Neuronal stem cell (in vitro differentiated cells): ENCODE measurements at regions not wholly inside any gene's neighbourhood (a gene's known extent, or its start where the extent isn't known, plus 50 kb on each side); places are given as distances from the start of the nearest gene placed in this dataset.

ENCODE experiments used
- DNase-seq: peaks from one replicate; pipeline ENCODE4 v3.0.0-alpha.2; 2013; ENCODE audit warnings: low spot score
- H2AFZ ChIP-seq: one replicate; pipeline ENCODE4 v1.6.1; 2013; ENCODE audit warnings: mild to moderate bottlenecking, low read length, inconsistent platforms
- H2AK5ac ChIP-seq: 2 replicates; pipeline ENCODE4 v1.6.1; 2013; ENCODE audit warnings: low read depth, mild to moderate bottlenecking, inconsistent platforms, low read length, moderate library complexity, mixed read lengths
- H2BK120ac ChIP-seq: 2 replicates; pipeline ENCODE4 v1.6.1; 2013; ENCODE audit warnings: low read depth, mild to moderate bottlenecking, inconsistent platforms, low read length, moderate library complexity, mixed read lengths
- H2BK12ac ChIP-seq: one replicate; pipeline ENCODE4 v1.6.1; 2013; ENCODE audit warnings: low read length, inconsistent platforms
- H2BK15ac ChIP-seq: 2 replicates; pipeline ENCODE4 v1.6.1; 2013; ENCODE audit warnings: mild to moderate bottlenecking, low read length, inconsistent platforms, mixed read lengths
- H2BK5ac ChIP-seq: one replicate; pipeline ENCODE4 v1.6.1; 2013; ENCODE audit warnings: inconsistent platforms, mild to moderate bottlenecking, low read length, moderate library complexity
- H3K14ac ChIP-seq: one replicate; pipeline ENCODE4 v1.6.1; 2013; ENCODE audit warnings: low read length, inconsistent platforms
- H3K18ac ChIP-seq: 2 replicates; pipeline ENCODE4 v1.6.1; 2013; ENCODE audit warnings: low read length, inconsistent platforms
- H3K23ac ChIP-seq: 2 replicates; pipeline ENCODE4 v1.6.1; 2013; ENCODE audit warnings: low read depth, mild to moderate bottlenecking, mixed read lengths, low read length, inconsistent platforms; ENCODE audit not compliant: poor library complexity
- H3K27ac ChIP-seq: replicated peaks from 3 replicates; pipeline ENCODE4 v1.5.1; 2013; ENCODE audit warnings: low read length, inconsistent platforms
- H3K27me3 ChIP-seq, 3 experiments: 2 replicates each; pipeline ENCODE4 v1.6.1; 2013; ENCODE audit warnings: low read length in 3 of 3, mild to moderate bottlenecking in 2 of 3, inconsistent platforms in 1 of 3, low read depth in 1 of 3, mixed read lengths in 1 of 3, moderate library complexity in 1 of 3; ENCODE audit not compliant: control insufficient read depth in 3 of 3, insufficient read depth in 3 of 3
- H3K36me3 ChIP-seq, 2 donors: replicated peaks in 1 of 2; 2 replicates each; pipeline ENCODE4 v1.6.1; 2013; ENCODE audit warnings: low read length in 2 of 2; ENCODE audit not compliant: control insufficient read depth in 2 of 2, insufficient read depth in 2 of 2
- H3K4ac ChIP-seq: 2 replicates; pipeline ENCODE4 v1.6.1; 2013; ENCODE audit warnings: inconsistent platforms, mild to moderate bottlenecking, low read length, moderate library complexity
- H3K4me1 ChIP-seq, 2 donors: 1 replicate in 1 of 2; 2 replicates in 1 of 2; pipeline ENCODE4 v1.6.1; 2013; ENCODE audit warnings: low read length in 2 of 2, low read depth in 1 of 2; ENCODE audit not compliant: control insufficient read depth in 2 of 2, insufficient read depth in 1 of 2
- H3K4me2 ChIP-seq: one replicate; pipeline ENCODE4 v1.6.1; 2013; ENCODE audit warnings: mild to moderate bottlenecking, low read length, inconsistent platforms; ENCODE audit not compliant: insufficient read depth, poor library complexity, severe bottlenecking
- H3K4me3 ChIP-seq, 2 donors: 2 replicates each; pipeline ENCODE4 v1.5.1; 2013; ENCODE audit warnings: low read length in 2 of 2, mild to moderate bottlenecking in 2 of 2, inconsistent platforms in 1 of 2, moderate library complexity in 1 of 2
- H3K79me1 ChIP-seq: one replicate; pipeline ENCODE4 v1.6.1; 2013; ENCODE audit warnings: low read depth, mild to moderate bottlenecking, inconsistent platforms, low read length, moderate library complexity
- H3K9ac ChIP-seq: one replicate; pipeline ENCODE4 v1.6.1; 2013; ENCODE audit warnings: mild to moderate bottlenecking, low read depth, low read length, inconsistent platforms; ENCODE audit not compliant: poor library complexity
- H3K9me3 ChIP-seq, 2 donors: replicated peaks in 1 of 2; 2 replicates each; pipeline versions ENCODE3 to v1.6.1; 2013; ENCODE audit warnings: low read length in 2 of 2, mild to moderate bottlenecking in 2 of 2, inconsistent platforms in 1 of 2, low read depth in 1 of 2, mixed read lengths in 1 of 2, moderate library complexity in 1 of 2; ENCODE audit not compliant: control insufficient read depth in 2 of 2, insufficient read depth in 1 of 2
- H4K8ac ChIP-seq: one replicate; pipeline ENCODE4 v1.6.1; 2013; ENCODE audit warnings: low read depth, mild to moderate bottlenecking, inconsistent platforms, low read length, moderate library complexity
- H4K91ac ChIP-seq: one replicate; pipeline ENCODE4 v1.6.1; 2013; ENCODE audit warnings: low read length, low read depth, mild to moderate bottlenecking, inconsistent platforms; ENCODE audit not compliant: poor library complexity
- WGBS, 2 donors: extraction: QIAGEN DNeasy Blood & Tissue Kit; methylation state at CpG; one replicate each; pipeline ENCODE4 v1.1.7; 2013; ENCODE audit warnings: missing lambda C conversion rate in 2 of 2, mixed read lengths in 1 of 2; ENCODE audit not compliant: insufficient read length in 2 of 2, insufficient replicate concordance in 1 of 2; ENCODE audit errors: extremely low coverage in 2 of 2; 5-methylcytosine and 5-hydroxymethylcytosine counted together

- no peak overlapping the region for H4K8ac ChIP-seq
- peaks cover 0 to 44% (median 9%) of the 10 kb centered on the region in 3 experiments for H3K27me3 ChIP-seq
- no peak overlapping the region for H2BK120ac ChIP-seq
- H2BK12ac ChIP-seq = no peak overlapping the region
- H3K18ac ChIP-seq = no peak overlapping the region
- no peak overlapping the region for H3K9ac ChIP-seq
- H3K9me3 ChIP-seq = no peaks in the 10 kb centered on the region
- H2AK5ac ChIP-seq = no peak overlapping the region
- H3K14ac ChIP-seq = no peak overlapping the region
- no peak overlapping the region for H2BK15ac ChIP-seq
- no peak overlapping the region for H3K4me3 ChIP-seq
- H4K91ac ChIP-seq = no peak overlapping the region
- no CpG with 5 or more reads among the region's 8 CpGs for WGBS, 2 donors
- H3K23ac ChIP-seq = no peak overlapping the region
- H3K4me1 ChIP-seq = peaks cover under 1 to 2% of the 10 kb centered on the region in 2 donors
- no peaks in the 10 kb centered on the region for H3K79me1 ChIP-seq
- no peaks in the 10 kb centered on the region for H3K36me3 ChIP-seq
- no peak overlapping the region for H2BK5ac ChIP-seq
- no peak overlapping the region for H2AFZ ChIP-seq
- H3K4me2 ChIP-seq = no peak overlapping the region
- no peak for DNase-seq
- no peak overlapping the region for H3K4ac ChIP-seq
- no peak overlapping the region for H3K27ac ChIP-seq
Observed at GRCh38 chr7:25944777-25945515, 207.1 kb upstream of the NFE2L3 start.

- no peak overlapping the region for H2BK12ac ChIP-seq
- no peak overlapping the region for H3K14ac ChIP-seq
- H3K4me2 ChIP-seq = no peak overlapping the region
- no peak overlapping the region for H3K9ac ChIP-seq
- no peak overlapping the region for H2AK5ac ChIP-seq
- no peaks in the 10 kb centered on the region for H3K79me1 ChIP-seq
- no peak for DNase-seq
- H2BK120ac ChIP-seq = no peak overlapping the region
- no peak overlapping the region for H4K91ac ChIP-seq
- no peak overlapping the region for H2BK15ac ChIP-seq
- no peak overlapping the region for H3K4me3 ChIP-seq
- no peak overlapping the region for H4K8ac ChIP-seq
- H2BK5ac ChIP-seq = no peak overlapping the region
- H2AFZ ChIP-seq = no peak overlapping the region
- H3K27me3 ChIP-seq = peaks cover 0 to 45% (median 11%) of the 10 kb centered on the region in 3 experiments
- H3K27ac ChIP-seq = no peak overlapping the region
- H3K18ac ChIP-seq = no peak overlapping the region
- no peak overlapping the region for H3K4ac ChIP-seq
- peaks cover 0 to 2% of the 10 kb centered on the region in 2 donors for H3K4me1 ChIP-seq
- no peak overlapping the region for H3K23ac ChIP-seq
- H3K9me3 ChIP-seq = no peaks in the 10 kb centered on the region
- no peaks in the 10 kb centered on the region for H3K36me3 ChIP-seq
Observed at GRCh38 chr7:25945608-25946007, 206.4 kb upstream of the NFE2L3 start.

- Histone ChIP-seq H3K9me3 (no peaks in the 10 kb centered on the region), H4K91ac (no peak overlapping the region), H2BK120ac (no peak overlapping the region), H2BK15ac (no peak overlapping the region), H2AFZ (no peak overlapping the region), H3K14ac (no peak overlapping the region), H3K4me1 (peaks cover 0 to 2% of the 10 kb centered on the region in 2 donors), H3K27me3 (peaks cover 0 to 45% (median 11%) of the 10 kb centered on the region in 3 experiments), H3K23ac (no peak overlapping the region), H3K18ac (no peak overlapping the region), H2BK5ac (no peak overlapping the region), H3K36me3 (no peaks in the 10 kb centered on the region), H2BK12ac (no peak overlapping the region), H2AK5ac (no peak overlapping the region), H3K9ac (no peak overlapping the region), H3K4ac (no peak overlapping the region), H3K4me2 (no peak overlapping the region), H4K8ac (no peak overlapping the region), H3K79me1 (no peaks in the 10 kb centered on the region), H3K27ac (no peak overlapping the region), H3K4me3 (no peak overlapping the region)
- no CpG with 5 or more reads among the region's 4 CpGs for WGBS, 2 donors
- DNase-seq = no peak
Observed at GRCh38 chr7:25946181-25946580, 205.8 kb upstream of the NFE2L3 start.

- no CpG with 5 or more reads among the region's 13 CpGs for WGBS, 2 donors
- H3K14ac ChIP-seq = no peak overlapping the region
- no peak overlapping the region for H2AFZ ChIP-seq
- H4K91ac ChIP-seq = no peak overlapping the region
- H3K23ac ChIP-seq = no peak overlapping the region
- H3K4me2 ChIP-seq = no peak overlapping the region
- H3K4me3 ChIP-seq = no peak overlapping the region
- H2AK5ac ChIP-seq = no peak overlapping the region
- H2BK15ac ChIP-seq = no peak overlapping the region
- H3K18ac ChIP-seq = no peak overlapping the region
- H4K8ac ChIP-seq = no peak overlapping the region
- H3K4me1 ChIP-seq = peaks cover 1 to 5% of the 10 kb centered on the region in 2 donors
- H3K9ac ChIP-seq = no peak overlapping the region
- no peak overlapping the region for H3K27ac ChIP-seq
- peaks cover 0 to 61% (median 13%) of the 10 kb centered on the region in 3 experiments for H3K27me3 ChIP-seq
- no peak overlapping the region for H3K4ac ChIP-seq
- no peak for DNase-seq
- H2BK12ac ChIP-seq = no peak overlapping the region
- no peaks in the 10 kb centered on the region for H3K9me3 ChIP-seq
- no peaks in the 10 kb centered on the region for H3K79me1 ChIP-seq
- no peaks in the 10 kb centered on the region for H3K36me3 ChIP-seq
- H2BK120ac ChIP-seq = no peak overlapping the region
- H2BK5ac ChIP-seq = no peak overlapping the region
Observed at GRCh38 chr7:25947669-25948516, 204.1 kb upstream of the NFE2L3 start.
